RPMI7951 (cell line): ENCODE measurements at regions not wholly inside any gene's neighbourhood (a gene's known extent, or its start where the extent isn't known, plus 50 kb on each side); places are given as distances from the start of the nearest gene placed in this dataset.
A peak's percentile ranks its signal among the peaks of the same experiment; 100 is the strongest.
"Not testable (repeated sequence)": the region's sequence is repeated elsewhere in the genome, so short reads cannot be mapped to it uniquely, and the experiment has no call there.

Experiments used
- DNase-seq: peaks from one replicate; pipeline ENCODE4 v3.0.0-alpha.2; 2012; ENCODE audit warnings: low read depth

DNA sequence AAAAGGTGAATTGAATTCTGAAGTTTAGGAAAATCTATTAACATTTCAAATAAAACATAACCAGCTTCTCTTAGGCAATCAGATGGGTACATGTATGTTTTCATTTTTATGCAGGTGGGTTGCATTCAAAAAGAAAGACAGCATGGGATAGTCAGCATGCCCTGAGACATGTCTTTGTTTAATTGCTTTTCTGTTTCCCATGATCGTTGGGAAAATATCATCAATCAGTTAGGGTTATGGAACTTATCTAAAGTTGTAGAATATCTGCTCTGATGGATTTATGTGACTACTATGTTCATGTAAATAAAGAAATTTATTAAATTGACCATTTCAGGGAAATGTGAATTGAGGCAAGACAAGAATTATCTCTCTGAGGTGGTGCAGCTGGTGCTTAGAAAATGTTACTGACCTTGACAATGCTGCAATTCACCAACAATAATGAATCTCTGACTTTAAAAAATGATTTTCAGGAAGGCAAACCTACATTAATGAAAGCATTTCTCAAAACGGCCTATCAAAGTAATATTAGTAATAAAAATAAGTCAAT lies 112.7 kb downstream of the RFPL4B start:
- DNase-seq: no peak

DNA sequence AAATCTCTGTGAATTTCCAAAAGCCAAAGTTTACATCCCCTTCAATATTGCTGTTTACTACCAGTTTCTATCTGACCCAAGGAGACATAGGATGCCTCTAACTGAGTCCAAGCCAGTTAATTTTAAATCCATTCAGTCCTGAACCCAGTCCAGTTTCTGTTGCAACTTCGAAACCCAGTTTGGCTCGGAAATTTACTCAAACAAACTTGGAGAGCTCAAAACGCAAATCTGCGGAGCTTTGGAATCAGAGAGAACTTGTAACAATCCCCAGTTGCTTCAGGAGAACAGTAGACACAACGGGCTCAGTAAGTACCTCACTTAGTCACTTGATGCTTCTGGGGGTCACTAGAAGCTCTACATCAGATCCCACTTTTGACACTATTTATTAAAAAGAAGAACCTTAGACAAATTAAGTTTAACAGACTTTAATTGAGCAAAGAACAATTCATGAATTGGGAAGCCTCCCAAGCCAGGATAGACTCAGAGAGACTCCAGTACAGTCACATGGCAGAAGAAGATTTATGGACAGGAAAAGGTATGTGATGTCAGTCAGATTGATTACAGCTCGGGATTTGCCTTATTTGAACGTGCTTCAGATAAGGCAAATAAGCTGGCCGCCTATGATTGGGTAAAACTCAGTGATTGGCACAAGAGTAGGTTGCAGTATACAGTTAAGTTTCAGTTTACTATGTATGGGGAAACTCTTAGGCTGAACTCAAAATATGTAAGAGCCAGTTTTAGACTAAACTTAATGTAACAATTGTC lies 118.0 kb downstream of the RFPL4B start:
- DNase-seq: no peak

DNA sequence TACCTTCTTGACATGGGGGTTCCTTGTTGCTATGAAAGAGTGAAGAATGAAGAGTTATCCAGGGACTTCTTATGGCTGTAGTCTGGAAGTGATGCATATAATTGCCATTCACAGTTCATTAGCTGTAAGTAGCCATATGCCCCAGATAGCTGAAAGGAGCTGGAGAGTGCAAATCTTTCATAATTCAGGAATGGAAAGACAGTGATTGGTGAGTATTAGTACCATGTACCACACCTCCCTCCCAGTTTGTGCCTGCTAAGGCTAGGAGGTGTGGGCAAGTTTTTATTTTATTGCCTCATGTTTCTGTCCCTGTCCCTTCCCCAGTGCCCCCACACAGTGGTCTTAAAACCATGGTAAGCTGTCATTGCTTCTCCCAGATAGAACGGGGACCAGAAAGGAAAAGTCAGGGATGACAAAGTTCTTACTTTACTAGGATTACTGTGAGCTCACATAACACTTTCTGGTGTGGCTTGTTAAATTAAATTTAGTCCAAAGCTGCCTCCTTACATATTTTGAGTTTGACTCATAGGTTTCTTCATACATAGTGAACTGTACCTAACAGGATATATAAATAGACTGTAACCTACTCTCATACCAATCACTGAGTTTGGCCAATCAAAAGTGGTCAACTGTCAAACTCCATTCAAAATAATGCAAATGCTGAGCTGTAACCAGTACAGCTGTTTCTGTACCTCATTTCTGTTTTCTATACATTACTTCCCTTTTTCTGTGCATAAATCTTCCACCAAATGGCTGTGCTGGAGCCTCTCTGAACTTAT lies 119.4 kb downstream of the RFPL4B start:
- peak; percentile 54 for DNase-seq

DNA sequence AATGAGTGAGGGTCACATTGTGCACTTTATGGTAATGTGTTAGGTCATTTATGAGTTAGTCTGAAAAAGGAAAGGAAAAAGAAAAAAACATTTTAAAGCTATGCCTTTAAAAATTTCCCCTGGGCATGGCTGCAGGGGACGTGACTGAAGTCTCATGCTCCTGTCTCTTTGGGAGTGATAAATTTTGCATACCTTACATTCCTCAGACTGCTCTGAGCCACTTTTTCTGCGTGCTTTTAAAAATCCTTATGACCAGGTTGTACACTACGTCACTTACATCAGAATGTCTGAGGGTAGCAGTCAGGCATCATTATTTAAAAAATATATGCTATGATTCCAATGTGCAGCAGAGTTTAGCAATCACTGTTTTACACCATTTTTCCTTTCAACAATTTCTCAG lies 121.2 kb downstream of the RFPL4B start:
- DNase-seq: peak; percentile 61

DNA sequence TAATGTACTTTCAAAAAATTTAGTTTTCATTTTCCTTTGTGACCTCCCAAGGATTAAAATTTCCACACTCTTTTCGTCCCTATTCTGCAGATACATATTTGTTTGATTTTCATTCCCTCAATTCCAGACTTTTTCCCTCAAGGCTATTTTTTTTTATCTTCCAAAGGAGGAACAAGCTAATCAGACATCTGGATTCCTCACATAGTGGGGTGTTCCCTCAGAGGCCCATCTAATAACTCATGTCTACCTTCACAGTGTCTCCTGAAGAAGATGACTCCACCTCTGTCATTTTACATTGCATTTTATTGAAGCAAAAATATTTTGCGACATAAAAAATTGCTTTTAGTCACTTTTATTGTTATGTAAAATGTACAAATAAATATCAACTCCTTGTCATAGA lies 122.2 kb downstream of the RFPL4B start:
- DNase-seq: no peak

DNA sequence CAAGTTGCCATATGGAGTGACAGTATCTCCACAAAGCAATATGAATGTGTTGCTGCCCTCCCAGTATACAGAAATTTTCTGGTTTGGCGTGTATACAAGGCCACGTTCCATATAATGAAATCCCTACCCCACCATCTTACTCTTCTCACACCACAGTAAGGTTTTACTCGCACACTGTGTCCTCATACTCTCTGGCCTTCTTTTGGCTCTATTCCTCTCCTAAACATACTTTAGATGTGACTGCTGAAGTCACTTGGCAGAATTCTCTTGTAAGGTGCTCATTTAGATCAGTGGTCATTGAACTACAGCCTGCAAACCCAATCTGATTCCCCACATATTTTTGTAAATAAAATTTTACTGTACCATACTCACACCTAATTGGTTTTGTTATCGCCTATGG lies 123.2 kb downstream of the RFPL4B start:
- no peak for DNase-seq

DNA sequence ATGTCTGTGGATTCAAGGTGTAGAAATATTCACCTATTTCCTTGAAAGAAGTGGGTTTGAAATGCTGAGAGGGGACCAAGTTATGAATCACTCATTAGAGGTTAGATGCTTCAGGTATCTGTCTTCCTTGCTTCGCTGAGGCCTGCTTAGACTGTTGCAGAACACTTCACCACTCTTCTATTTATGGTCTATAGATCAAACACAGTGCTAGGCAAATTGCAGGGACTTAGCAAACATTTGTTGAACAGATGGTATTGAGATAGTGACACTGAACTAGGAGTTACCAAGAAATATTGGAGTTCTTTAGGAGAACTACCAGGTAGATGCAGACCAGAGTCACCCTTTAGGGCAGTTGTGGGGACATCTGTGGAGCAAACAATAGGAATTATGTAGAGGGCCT lies 123.8 kb downstream of the RFPL4B start:
- no peak for DNase-seq

DNA sequence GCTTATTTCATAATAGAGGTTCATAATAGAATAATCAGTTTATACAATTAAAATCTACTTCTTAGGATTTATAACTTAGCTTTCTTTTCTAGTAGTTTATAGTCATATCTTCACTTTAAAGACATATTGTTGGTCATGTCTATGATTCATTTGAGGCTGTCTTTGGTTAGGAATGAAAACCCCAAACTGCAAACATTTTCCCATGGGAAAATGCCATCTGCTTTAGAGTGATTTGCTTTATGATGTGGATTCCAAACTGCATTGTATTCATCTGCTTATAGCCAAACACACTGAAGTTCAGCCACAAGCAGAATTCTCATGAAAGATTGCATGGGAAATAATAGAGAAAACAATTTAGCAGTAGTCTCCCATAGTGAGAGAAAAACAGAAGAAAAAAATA lies 128.0 kb downstream of the RFPL4B start:
- DNase-seq: peak; percentile 34

DNA sequence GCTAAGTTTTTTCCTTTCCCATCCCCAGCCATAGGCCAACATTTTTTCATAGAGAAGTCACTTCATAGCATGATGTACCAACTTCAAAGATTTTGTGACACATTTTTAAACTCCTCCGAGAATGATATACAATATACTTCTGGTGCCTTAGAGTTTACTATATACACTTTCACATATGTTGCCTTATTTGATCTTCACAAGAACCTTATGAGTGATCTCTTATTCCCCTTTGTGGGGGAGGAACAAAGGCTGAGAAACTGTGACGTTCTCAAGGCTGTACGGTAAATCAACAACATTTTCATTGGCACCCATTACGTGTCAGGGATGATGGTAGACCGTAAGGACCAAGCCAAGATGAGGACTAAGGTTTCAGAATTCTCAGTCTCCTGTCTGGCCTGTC lies 130.0 kb downstream of the RFPL4B start:
- DNase-seq: no peak

DNA sequence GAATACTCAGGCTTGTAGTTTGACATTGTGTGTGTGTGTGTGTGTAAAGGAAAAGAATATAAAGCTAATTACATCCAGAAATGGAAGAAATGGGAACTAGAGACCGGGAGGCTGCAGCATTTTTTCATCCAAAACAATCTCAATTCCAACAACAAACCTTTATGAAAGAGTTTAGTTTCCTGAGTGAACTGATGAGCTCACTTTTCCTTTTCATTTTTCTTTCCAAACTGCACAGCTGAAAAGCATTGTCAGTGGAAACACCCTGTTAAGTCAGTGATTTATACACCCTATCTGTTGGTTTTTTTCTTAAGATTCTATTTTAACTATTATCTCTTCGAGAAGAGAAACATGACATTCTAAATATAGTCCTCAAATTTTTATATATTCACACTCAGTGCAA lies 130.9 kb downstream of the RFPL4B start:
- DNase-seq: no peak

DNA sequence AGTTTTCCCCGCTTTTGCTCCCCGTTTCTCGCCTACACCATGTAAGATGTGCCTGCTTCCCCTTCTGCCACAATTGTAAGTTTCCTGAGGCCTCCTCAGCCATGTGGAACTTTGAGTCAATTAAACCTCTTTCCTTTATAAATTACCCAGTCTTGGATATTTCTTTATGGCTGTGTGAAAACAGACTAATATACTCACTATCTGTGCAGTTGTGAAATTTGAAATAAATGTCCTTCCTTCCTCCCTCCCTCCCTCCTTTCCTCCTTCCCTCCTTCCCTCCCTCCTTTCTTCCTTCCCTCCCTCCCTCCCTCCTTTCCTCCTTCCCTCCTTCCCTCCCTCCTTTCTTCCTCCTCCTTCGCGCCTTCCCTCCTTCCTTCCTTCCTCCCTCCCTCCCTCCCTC lies 132.8 kb downstream of the RFPL4B start:
- DNase-seq: not testable (repeated sequence)

DNA sequence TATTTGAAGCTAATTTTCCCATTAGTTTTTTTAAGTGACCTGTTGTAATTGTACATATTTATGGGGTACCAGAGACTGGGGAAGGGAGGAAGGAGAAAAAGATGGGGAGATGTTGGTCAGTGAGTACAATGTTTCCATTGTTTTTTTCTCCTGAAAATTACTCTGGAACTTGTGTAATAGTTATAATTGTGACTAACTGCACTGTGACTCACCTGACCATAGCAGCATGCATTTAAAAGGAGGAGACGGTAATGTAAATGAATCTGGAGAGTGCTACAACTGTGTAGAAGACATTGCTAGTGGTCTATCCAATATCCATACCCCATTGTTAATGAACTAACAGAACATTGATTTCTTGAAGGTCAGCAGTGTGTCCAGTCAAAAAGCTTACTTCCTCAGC lies 133.4 kb downstream of the RFPL4B start:
- DNase-seq: peak; percentile 57

DNA sequence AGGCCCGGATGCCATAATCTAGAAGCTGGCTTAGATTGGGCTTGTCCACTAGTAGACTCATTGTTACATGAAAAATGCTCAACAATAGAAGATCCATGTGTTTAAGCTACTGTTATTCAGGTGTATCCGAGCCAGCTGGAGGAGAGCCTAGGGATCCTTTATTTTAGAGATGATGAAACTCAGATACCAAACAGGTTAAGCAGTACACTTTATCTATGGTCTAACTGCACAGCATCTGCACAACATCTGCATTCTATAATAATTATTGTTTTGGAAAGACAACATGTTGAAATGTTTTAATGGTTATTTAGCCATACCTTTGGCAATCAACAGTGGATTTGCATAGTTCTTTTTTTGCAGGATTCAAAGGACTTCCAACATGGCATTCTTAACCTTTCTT lies 134.1 kb downstream of the RFPL4B start:
- no peak for DNase-seq

DNA sequence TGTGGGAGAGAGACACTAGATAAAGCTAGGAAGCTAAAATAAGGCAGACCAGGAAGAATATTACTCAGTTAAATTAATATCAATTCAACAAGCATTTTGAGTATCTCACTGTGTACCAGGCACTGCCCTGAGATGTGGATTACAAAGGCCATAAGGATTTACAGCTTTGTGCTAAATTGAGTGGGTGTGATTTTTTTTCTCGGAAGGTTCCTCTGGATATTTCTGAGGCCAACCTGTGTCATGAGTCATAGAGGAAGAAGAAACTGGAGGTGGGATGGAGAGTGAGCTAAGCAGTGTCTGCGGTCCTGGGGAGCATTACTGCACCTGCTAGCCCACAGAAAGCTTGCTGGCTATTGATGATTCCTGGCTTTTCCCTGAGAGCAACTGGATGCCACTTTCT lies 135.2 kb downstream of the RFPL4B start:
- no peak for DNase-seq

DNA sequence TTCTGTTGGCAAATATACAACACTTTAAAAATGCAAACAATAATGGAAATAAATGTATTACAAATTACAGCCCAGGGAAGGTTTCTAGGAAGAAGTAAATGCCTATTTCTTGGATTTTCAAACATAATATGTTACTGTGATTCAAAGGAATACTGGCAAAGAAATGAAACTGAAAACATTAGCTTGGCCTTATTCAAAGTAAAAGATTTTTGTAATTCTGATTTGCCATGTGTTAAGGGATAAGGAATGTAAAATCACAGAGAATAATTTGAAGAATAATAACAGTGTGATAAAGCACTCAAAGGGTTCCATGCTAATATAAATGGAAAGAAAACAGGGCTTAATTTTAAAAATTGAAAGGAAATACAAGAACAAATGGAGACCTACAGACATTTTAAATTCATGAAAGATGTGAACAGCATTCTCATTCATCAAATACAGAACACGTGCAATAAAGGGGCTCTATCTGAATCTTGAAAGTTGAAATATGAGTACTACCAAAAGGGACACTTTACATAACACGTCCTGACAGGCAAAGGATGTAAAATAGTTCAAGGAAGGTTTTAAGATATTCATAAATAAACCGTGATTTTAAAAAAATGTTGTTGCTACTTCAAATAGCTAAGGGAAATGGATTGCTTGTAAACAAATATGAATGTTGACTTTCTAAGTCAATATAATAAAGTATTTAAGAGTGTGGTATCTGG lies 138.1 kb downstream of the RFPL4B start:
- no peak for DNase-seq

DNA sequence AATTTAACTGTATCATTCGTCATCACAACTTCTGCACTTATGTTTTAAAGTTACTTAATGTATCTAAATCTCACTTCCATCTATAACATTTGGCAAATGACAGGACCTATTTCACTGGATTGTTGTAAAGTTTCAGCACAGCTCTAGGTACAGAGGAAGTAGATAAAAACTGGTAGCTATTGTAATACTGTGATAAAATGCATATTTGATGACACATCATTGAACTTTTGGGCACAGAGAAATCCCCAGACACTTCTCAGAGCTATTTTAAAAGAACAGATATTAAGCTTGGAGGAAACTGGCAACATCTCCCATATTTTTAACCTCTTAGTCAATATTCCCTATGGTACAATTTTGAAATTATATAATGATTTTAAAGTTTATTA lies 138.7 kb downstream of the RFPL4B start:
- DNase-seq: no peak

DNA sequence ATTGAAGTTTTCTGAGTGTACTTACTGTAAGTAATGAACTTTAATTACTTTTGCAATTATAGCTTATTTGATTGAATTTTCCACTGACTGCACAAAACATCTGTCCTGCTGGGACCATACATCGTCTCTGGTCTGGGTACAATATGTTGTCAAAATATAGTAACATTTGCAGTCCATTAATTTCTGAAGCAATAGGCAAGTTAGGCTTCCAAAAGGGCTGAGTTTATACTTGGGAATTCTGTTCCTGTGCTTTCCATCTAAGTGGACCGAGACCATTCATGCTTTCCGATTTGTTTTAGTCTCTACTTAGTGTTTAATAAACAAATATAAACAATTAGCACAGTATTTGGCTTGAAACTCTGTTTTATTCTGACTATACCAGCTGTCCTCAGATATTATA lies 139.3 kb downstream of the RFPL4B start:
- no peak for DNase-seq

DNA sequence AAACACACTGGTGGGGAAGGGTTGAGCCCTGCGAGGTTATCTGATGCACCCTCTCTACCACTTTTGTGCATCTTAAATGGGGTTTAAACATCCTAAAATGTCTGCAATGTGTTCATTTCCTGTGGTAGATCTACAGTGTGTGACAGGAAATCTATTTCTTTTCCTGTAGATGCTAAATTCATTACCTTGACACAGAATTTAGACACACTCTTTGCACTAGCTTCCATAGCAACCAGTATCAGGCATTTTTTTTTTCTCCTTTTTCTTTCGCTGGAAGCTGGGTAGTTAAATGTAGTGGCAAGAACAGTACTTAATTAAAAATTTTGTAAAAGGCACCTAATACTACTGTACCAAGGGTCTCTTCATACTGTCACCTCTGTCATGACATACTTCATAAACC lies 141.1 kb downstream of the RFPL4B start:
- no peak for DNase-seq

DNA sequence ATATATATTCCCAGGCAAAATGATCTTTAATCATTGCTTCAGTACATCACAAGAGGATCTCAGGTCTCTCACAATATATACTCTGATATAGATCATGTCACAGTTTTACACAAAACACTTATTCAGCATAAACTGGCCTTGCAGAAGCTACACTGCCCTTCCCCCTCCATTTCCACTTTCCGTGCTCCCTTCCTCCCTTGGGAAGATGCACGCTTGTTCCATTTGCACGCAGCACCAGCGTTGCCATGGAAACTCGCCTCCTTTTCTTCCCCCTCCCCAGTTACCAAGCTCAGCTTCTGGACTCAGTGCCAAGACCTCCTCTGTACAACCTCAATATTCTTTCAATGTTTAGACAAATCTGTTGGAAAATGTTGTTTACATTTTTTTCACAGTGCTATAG lies 154.6 kb downstream of the RFPL4B start:
- DNase-seq: peak; percentile 39

DNA sequence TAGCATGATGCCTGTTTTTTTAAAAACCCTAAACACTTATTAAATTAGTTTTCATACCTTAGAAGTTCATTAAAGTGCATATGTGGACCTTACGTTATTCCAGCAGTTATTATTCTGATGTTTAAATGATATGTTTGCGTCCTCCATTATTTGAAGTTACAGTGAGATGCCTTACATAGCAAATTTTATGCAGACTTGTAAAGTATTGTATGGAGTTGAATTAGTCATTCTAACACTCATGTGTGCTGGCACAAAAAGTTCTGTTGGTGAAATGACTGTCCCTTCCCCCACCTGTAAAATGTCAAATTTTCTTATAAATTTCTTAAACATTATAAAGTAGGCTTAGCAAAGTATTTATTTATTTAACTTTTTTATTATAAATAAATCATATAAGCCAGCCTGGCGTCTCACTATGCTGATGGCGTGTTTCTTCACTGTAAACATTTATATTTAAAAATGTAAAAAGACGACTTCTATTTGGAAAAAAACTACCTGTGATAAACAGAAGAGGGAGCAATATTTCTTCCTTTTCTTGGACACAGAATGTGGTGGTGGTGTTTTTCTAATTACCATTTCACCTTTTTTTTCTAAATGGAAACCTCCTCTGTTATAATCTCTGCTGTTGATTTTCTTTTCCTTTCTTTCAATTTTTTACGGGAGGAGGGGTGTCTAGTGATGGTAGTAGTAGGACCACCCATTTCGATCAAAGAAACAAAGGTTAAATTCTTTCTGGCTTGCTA lies 155.4 kb downstream of the RFPL4B start:
- peak; percentile 36 for DNase-seq

DNA sequence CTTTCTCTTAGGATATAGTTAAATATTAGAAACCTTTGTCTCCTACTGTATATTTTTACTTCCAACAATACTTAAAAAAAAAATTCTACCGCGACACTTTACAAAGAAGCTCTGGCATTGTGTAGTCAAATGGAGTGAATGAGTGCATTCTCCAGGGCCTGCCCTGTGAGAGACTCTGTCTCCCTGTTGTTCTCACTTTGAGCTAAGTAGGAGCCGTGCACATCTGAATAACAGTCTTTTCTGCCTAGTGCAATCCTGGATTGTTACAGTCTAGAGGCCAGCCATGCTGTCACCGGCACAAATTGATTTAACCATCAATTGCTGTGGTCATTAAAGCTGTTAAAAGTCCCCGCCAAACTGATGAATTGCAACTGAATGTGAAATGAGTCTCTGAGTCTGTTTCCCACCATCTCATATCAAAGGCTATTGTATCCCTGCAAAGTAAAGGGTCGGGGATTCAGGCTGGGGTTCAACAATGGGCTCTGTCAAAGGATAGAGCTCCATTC lies 156.0 kb downstream of the RFPL4B start:
- peak; percentile 25 for DNase-seq

DNA sequence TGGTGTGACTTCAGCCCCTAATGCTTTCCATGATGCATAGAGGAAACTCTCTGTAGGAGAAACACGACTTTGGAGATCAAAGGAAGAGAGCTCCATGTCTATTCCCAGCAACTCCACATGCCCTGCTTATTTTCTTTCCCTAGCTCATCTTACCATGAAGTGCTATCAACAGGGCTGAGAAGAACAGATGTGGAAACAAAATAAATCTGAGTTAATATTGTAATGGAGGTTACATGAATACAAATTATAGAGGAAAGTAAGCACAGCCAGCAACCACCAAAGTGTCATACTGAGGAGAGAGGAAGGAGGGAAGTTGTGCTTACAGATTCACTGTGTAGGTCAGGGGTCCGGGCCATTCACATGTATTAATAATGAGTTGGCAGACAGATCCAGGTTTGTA lies 157.5 kb downstream of the RFPL4B start:
- DNase-seq: no peak
